H9 (cell line): ENCODE measurements at regions not wholly inside any gene's neighbourhood (a gene's known extent, or its start where the extent isn't known, plus 50 kb on each side); places are given as distances from the start of the nearest gene placed in this dataset.

Experiments
- DNase-seq: peaks from one replicate; pipeline ENCODE4 v3.0.0-alpha.2; 2017
- H2AFZ ChIP-seq: one replicate; pipeline ENCODE4 v1.6.1; 2013; ENCODE audit warnings: mild to moderate bottlenecking, low read length, control low read depth, moderate library complexity
- H2AK5ac ChIP-seq: 2 replicates; pipeline ENCODE4 v1.6.1; 2013; ENCODE audit warnings: low read length, control low read depth, mixed read lengths; ENCODE audit not compliant: insufficient read length
- H2BK120ac ChIP-seq: one replicate; pipeline ENCODE4 v1.6.1; 2013; ENCODE audit warnings: low read depth, mild to moderate bottlenecking, low read length, control low read depth, inconsistent platforms; ENCODE audit not compliant: poor library complexity, severe bottlenecking
- H2BK12ac ChIP-seq: 2 replicates; pipeline ENCODE4 v1.6.1; 2013; ENCODE audit warnings: low read length, control low read depth, mixed read lengths, low read depth; ENCODE audit not compliant: insufficient read length
- H2BK15ac ChIP-seq: 2 replicates; pipeline ENCODE4 v1.6.1; 2013; ENCODE audit warnings: low read depth, low read length, control low read depth
- H2BK20ac ChIP-seq: one replicate; pipeline ENCODE4 v1.6.1; 2013; ENCODE audit warnings: low read depth, mild to moderate bottlenecking, low read length, control low read depth, inconsistent platforms; ENCODE audit not compliant: poor library complexity, severe bottlenecking
- H2BK5ac ChIP-seq: 2 replicates; pipeline ENCODE4 v1.6.1; 2013; ENCODE audit warnings: low read length, control low read depth, mixed read lengths; ENCODE audit not compliant: insufficient read length
- H3K14ac ChIP-seq: 2 replicates; pipeline ENCODE4 v1.6.1; 2013; ENCODE audit warnings: low read length, control low read depth; ENCODE audit not compliant: insufficient read depth
- H3K18ac ChIP-seq: 2 replicates; pipeline ENCODE4 v1.6.1; 2013; ENCODE audit warnings: low read depth, mild to moderate bottlenecking, mixed read lengths, low read length, control low read depth; ENCODE audit not compliant: insufficient read length
- H3K23ac ChIP-seq: 2 replicates; pipeline ENCODE4 v1.6.1; 2013; ENCODE audit warnings: low read length, control low read depth, mixed read lengths, low read depth; ENCODE audit not compliant: insufficient read length
- H3K23me2 ChIP-seq: 2 replicates; pipeline ENCODE4 v1.6.1; 2013; ENCODE audit warnings: low read depth, mild to moderate bottlenecking, mixed read lengths, low read length, control low read depth; ENCODE audit not compliant: insufficient read length, poor library complexity, severe bottlenecking
- H3K27ac ChIP-seq: 2 replicates; pipeline ENCODE4 v1.5.1; 2013; ENCODE audit warnings: low read length, control low read depth, mixed read lengths, low read depth; ENCODE audit not compliant: insufficient read length
- H3K27me3 ChIP-seq: 2 replicates; pipeline ENCODE4 v1.6.1; 2013; ENCODE audit warnings: low read length, control low read depth, inconsistent platforms; ENCODE audit not compliant: insufficient read depth
- H3K4ac ChIP-seq: 2 replicates; pipeline ENCODE4 v1.6.1; 2013; ENCODE audit warnings: low read depth, mild to moderate bottlenecking, control low read depth, inconsistent platforms, low read length, moderate library complexity
- H3K4me1 ChIP-seq: 2 replicates; pipeline ENCODE4 v1.6.1; 2013; ENCODE audit warnings: low read length, control low read depth, inconsistent platforms; ENCODE audit not compliant: insufficient read depth
- H3K4me2 ChIP-seq: 2 replicates; pipeline ENCODE4 v1.6.1; 2013; ENCODE audit warnings: low read length, control low read depth, mixed read lengths; ENCODE audit not compliant: insufficient read length, insufficient read depth
- H3K56ac ChIP-seq: 2 replicates; pipeline ENCODE4 v1.6.1; 2013; ENCODE audit warnings: low read depth, mild to moderate bottlenecking, mixed read lengths, low read length, control low read depth; ENCODE audit not compliant: insufficient read length
- H3K79me1 ChIP-seq: 2 replicates; pipeline ENCODE4 v1.6.1; 2013; ENCODE audit warnings: low read depth, mild to moderate bottlenecking, moderate library complexity, low read length, control low read depth, inconsistent platforms; ENCODE audit not compliant: insufficient read depth, poor library complexity, severe bottlenecking
- H3K79me2 ChIP-seq: 2 replicates; pipeline ENCODE4 v1.6.1; 2013; ENCODE audit warnings: low read length, control low read depth, inconsistent platforms; ENCODE audit not compliant: insufficient read depth
- H3K9ac ChIP-seq: 2 replicates; pipeline ENCODE4 v1.6.1; 2013; ENCODE audit warnings: low read length, control low read depth, mixed read lengths; ENCODE audit not compliant: insufficient read length; ENCODE audit errors: extremely low read depth
- H3K9me3 ChIP-seq: one replicate; pipeline ENCODE4 v1.6.1; 2013; ENCODE audit warnings: low read depth, low read length, inconsistent platforms; ENCODE audit not compliant: control insufficient read depth
- H3T11ph ChIP-seq: one replicate; pipeline ENCODE4 v1.6.1; 2013; ENCODE audit warnings: mild to moderate bottlenecking, low read length, control low read depth, inconsistent platforms
- H4K20me1 ChIP-seq: one replicate; pipeline ENCODE4 v1.6.1; 2013; ENCODE audit not compliant: control insufficient read depth, insufficient read length, insufficient read depth
- H4K5ac ChIP-seq: 2 replicates; pipeline ENCODE4 v1.6.1; 2013; ENCODE audit warnings: low read depth, mild to moderate bottlenecking, mixed read lengths, low read length, control low read depth; ENCODE audit not compliant: insufficient read length
- H4K8ac ChIP-seq: replicated peaks from 2 replicates; pipeline ENCODE4 v1.6.1; 2013; ENCODE audit warnings: low read length, control low read depth, mixed read lengths, low read depth; ENCODE audit not compliant: insufficient read length
- H4K91ac ChIP-seq: 2 replicates; pipeline ENCODE4 v1.6.1; 2013; ENCODE audit warnings: low read depth, mild to moderate bottlenecking, moderate library complexity, mixed read lengths, low read length, control low read depth; ENCODE audit not compliant: insufficient read length
- H3K27ac Mint-ChIP-seq, 3 experiments: 2 replicates in 2 of 3; 3 replicates in 1 of 3; pipeline ENCODE4 v1.8.0; 2020 to 2021; ENCODE audit warnings: mixed read lengths in 3 of 3, mild to moderate bottlenecking in 1 of 3, moderate library complexity in 1 of 3
- H3K27me3 Mint-ChIP-seq: 2 replicates; pipeline ENCODE4 v1.8.0; 2021; ENCODE audit warnings: low read depth, mild to moderate bottlenecking, moderate library complexity, mixed read lengths
- H3K36me3 Mint-ChIP-seq, 3 experiments: 2 replicates in 2 of 3; 3 replicates in 1 of 3; pipeline ENCODE4 v1.8.0; 2020 to 2021; ENCODE audit warnings: low read depth in 3 of 3, mixed read lengths in 3 of 3; ENCODE audit not compliant: insufficient read depth in 1 of 3
- H3K4me1 Mint-ChIP-seq, 2 experiments: 2 replicates each; pipeline ENCODE4 v1.8.0; 2020; ENCODE audit warnings: mixed read lengths in 2 of 2
- H3K4me3 Mint-ChIP-seq, 2 experiments: 2 replicates in 1 of 2; 3 replicates in 1 of 2; pipeline ENCODE4 v1.8.0; 2020 to 2021; ENCODE audit warnings: mild to moderate bottlenecking in 2 of 2, mixed read lengths in 2 of 2, moderate library complexity in 1 of 2
- H3K9me3 Mint-ChIP-seq, 2 experiments: 2 replicates in 1 of 2; 3 replicates in 1 of 2; pipeline ENCODE4 v1.8.0; 2020; ENCODE audit warnings: mild to moderate bottlenecking in 2 of 2, mixed read lengths in 2 of 2, moderate library complexity in 1 of 2
- WGBS: extraction: QIAGEN DNeasy Blood & Tissue Kit; methylation state at CpG from one replicate; pipeline ENCODE4 v1.1.7; 2013; ENCODE audit warnings: missing lambda C conversion rate, low lambda C conversion rate, mixed read lengths; ENCODE audit not compliant: insufficient read length; ENCODE audit errors: extremely low coverage; 5-methylcytosine and 5-hydroxymethylcytosine counted together
- TF ChIP-seq, protein P1 (sequence below): fragments of 200-600 bp; sonication (generic); conservative IDR thresholded peaks from 3 replicates; pipeline ENCODE4 v1.8.0; 2021; ENCODE audit warnings: antibody characterized with exemption, mild to moderate bottlenecking

DNA sequence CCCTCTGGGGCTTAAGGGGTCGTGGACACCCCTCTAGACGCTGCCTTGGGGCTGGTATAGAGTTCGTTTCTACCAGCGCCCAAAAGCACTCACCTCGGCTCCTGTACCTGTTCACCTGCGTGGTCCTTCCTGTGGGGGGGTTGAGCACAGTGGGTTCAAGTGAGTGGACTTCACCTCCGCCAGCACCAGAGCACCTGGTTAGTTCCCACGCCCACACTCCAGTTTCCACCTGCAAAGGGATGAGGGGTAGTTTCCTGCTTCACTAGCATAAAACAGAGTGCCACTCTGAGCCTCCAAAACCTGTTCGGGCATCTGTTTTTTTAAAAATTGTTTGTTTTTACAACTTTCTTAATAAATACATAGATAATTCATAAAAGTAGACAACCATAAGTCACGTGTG lies 64.5 kb upstream of the SIPA1L2 start:
- WGBS = no CpG with 5 or more reads among the region's 10 CpGs

More for the DNA sequence above, 64.5 kb upstream of the SIPA1L2 start:
- no peaks in the 10 kb centered on the region for H3K79me1 ChIP-seq
- no peak overlapping the region for H2BK12ac ChIP-seq
- H3K9ac ChIP-seq = no peak overlapping the region
- H3K56ac ChIP-seq = no peak overlapping the region
- no peak overlapping the region for H2BK15ac ChIP-seq
- H3K18ac ChIP-seq = no peak overlapping the region
- no peaks in the 10 kb centered on the region for H3K9me3 ChIP-seq
- no peak overlapping the region for H3T11ph ChIP-seq
- H4K8ac ChIP-seq = no peak overlapping the region
- H2BK5ac ChIP-seq = no peak overlapping the region
- Mint-ChIP-seq H3K27me3 (peaks cover 21% of the 10 kb centered on the region), H3K4me1 (peaks cover 7 to 8% of the 10 kb centered on the region in 2 experiments; a peak in 3 of 4 replicates), H3K4me3 (no peak overlapping the region), H3K36me3 (no peaks in the 10 kb centered on the region), H3K9me3 (no peaks in the 10 kb centered on the region), H3K27ac (no peak overlapping the region)
- no peak overlapping the region for H3K27ac ChIP-seq
- H3K79me2 ChIP-seq = no peaks in the 10 kb centered on the region; the same call in 1 of the 2 replicates
- H2AFZ ChIP-seq = no peak overlapping the region
- H4K91ac ChIP-seq = no peak overlapping the region
- no peaks in the 10 kb centered on the region for H3K27me3 ChIP-seq
- no peak overlapping the region for H2AK5ac ChIP-seq
- no peak for DNase-seq
- no peak overlapping the region for H3K4me2 ChIP-seq
- H2BK20ac ChIP-seq = no peak overlapping the region
- H2BK120ac ChIP-seq = no peak overlapping the region
- no peak overlapping the region for H3K4ac ChIP-seq
- no peak overlapping the region for H4K5ac ChIP-seq
- no peaks in the 10 kb centered on the region for H3K23me2 ChIP-seq
- no peaks in the 10 kb centered on the region for H3K4me1 ChIP-seq
- no peaks in the 10 kb centered on the region for H4K20me1 ChIP-seq
- no peak overlapping the region for H3K14ac ChIP-seq
- no peak overlapping the region for H3K23ac ChIP-seq
- TF ChIP-seq, protein P1, sequence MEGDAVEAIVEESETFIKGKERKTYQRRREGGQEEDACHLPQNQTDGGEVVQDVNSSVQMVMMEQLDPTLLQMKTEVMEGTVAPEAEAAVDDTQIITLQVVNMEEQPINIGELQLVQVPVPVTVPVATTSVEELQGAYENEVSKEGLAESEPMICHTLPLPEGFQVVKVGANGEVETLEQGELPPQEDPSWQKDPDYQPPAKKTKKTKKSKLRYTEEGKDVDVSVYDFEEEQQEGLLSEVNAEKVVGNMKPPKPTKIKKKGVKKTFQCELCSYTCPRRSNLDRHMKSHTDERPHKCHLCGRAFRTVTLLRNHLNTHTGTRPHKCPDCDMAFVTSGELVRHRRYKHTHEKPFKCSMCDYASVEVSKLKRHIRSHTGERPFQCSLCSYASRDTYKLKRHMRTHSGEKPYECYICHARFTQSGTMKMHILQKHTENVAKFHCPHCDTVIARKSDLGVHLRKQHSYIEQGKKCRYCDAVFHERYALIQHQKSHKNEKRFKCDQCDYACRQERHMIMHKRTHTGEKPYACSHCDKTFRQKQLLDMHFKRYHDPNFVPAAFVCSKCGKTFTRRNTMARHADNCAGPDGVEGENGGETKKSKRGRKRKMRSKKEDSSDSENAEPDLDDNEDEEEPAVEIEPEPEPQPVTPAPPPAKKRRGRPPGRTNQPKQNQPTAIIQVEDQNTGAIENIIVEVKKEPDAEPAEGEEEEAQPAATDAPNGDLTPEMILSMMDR = no peak
